ENCODE measurements at regions not wholly inside any gene's neighbourhood (a gene's known extent, or its start where the extent isn't known, plus 50 kb on each side); places are given as distances from the start of the nearest gene placed in this dataset.

GRCh38 chr1:38715415-38715814 lies 144.2 kb downstream of the RRAGC start:
- no peak for TF ChIP-seq CTCF (IDR thresholded peaks at IDR 0.05)
- TF ChIP-seq ATF3 (CRISPR knock-in tag; conservative IDR thresholded peaks at IDR 0.05) = no peak
- TF ChIP-seq TCF7 (CRISPR knock-in tag; IDR thresholded peaks at IDR 0.05; ENCODE audit: low read depth) = no peak
- no peak for TF ChIP-seq GABPB1 (CRISPR knock-in tag; IDR thresholded peaks at IDR 0.05)
- TF ChIP-seq JUN (CRISPR knock-in tag; IDR thresholded peaks at IDR 0.05) = no peak
- TF ChIP-seq ZNF263 (CRISPR knock-in tag; IDR thresholded peaks at IDR 0.05; ENCODE audit: low read depth) = no peak

All from WTC11 (cell line).